ENCODE measurements at regions not wholly inside any gene's neighbourhood (a gene's known extent, or its start where the extent isn't known, plus 50 kb on each side); places are given as distances from the start of the nearest gene placed in this dataset.

GRCh38 chr15:29589416-29589815 lies 232.9 kb downstream of the TJP1 start:
- no peak overlapping the region for H3K27ac Mint-ChIP-seq
- H3K27me3 Mint-ChIP-seq: peaks cover 3% of the 10 kb centered on the region
- no peaks in the 10 kb centered on the region for H3K4me1 Mint-ChIP-seq
- no peaks in the 10 kb centered on the region for H3K9me3 Mint-ChIP-seq
- no peak overlapping the region for H3K4me3 Mint-ChIP-seq
- no peaks in the 10 kb centered on the region for H3K36me3 Mint-ChIP-seq (ENCODE audit: low read depth)
- ATAC-seq: no peak
- DNase-seq: no peak

GRCh38 chr15:29573197-29573838 lies 248.9 kb downstream of the TJP1 start:
- peaks cover 4% of the 10 kb centered on the region for H3K4me1 Mint-ChIP-seq
- peaks cover 52% of the 10 kb centered on the region for H3K27me3 Mint-ChIP-seq
- no peak for ATAC-seq
- DNase-seq: no peak
- no peak overlapping the region for H3K27ac Mint-ChIP-seq
- H3K36me3 Mint-ChIP-seq (ENCODE audit: low read depth): peaks cover 1% of the 10 kb centered on the region
- no peak overlapping the region for H3K4me3 Mint-ChIP-seq
- H3K9me3 Mint-ChIP-seq: no peaks in the 10 kb centered on the region

- H3K27ac Mint-ChIP-seq: no peak overlapping the region
- peaks cover 4% of the 10 kb centered on the region for H3K4me1 Mint-ChIP-seq
- peaks cover 63% of the 10 kb centered on the region for H3K27me3 Mint-ChIP-seq
- ATAC-seq (no peak), DNase-seq (no peak)
- H3K9me3 Mint-ChIP-seq: no peaks in the 10 kb centered on the region
- H3K4me3 Mint-ChIP-seq: peak overlapping the region; percentile 42
- peaks cover 1% of the 10 kb centered on the region for H3K36me3 Mint-ChIP-seq (ENCODE audit: low read depth)
These were observed 250.4 kb downstream of the TJP1 start for GRCh38 chr15:29571792-29572431.

GRCh38 chr15:29570948-29571791 lies 251.1 kb downstream of the TJP1 start:
- peak overlapping the region; percentile 42 for H3K4me3 Mint-ChIP-seq
- H3K36me3 Mint-ChIP-seq (ENCODE audit: low read depth): peaks cover 1% of the 10 kb centered on the region
- H3K27me3 Mint-ChIP-seq: peaks cover 65% of the 10 kb centered on the region
- no peak overlapping the region for H3K27ac Mint-ChIP-seq
- no peaks in the 10 kb centered on the region for H3K9me3 Mint-ChIP-seq
- peak; percentile 15 for DNase-seq
- ATAC-seq: peak; percentile 28
- H3K4me1 Mint-ChIP-seq: peaks cover 4% of the 10 kb centered on the region

GRCh38 chr15:29570121-29570947 lies 251.9 kb downstream of the TJP1 start:
- DNase-seq: no peak
- no peak for ATAC-seq
- H3K27ac Mint-ChIP-seq: no peak overlapping the region

GRCh38 chr15:29569533-29570092 lies 252.7 kb downstream of the TJP1 start:
- H3K4me3 Mint-ChIP-seq: peak overlapping the region; percentile 24
- no peak overlapping the region for H3K27ac Mint-ChIP-seq
- peaks cover 1% of the 10 kb centered on the region for H3K36me3 Mint-ChIP-seq (ENCODE audit: low read depth)
- peaks cover 59% of the 10 kb centered on the region for H3K27me3 Mint-ChIP-seq
- DNase-seq: no peak
- H3K9me3 Mint-ChIP-seq: no peaks in the 10 kb centered on the region
- ATAC-seq: no peak
- peaks cover 4% of the 10 kb centered on the region for H3K4me1 Mint-ChIP-seq

More at GRCh38 chr15:29570121-29570947, 251.9 kb downstream of the TJP1 start:
- peaks cover 4% of the 10 kb centered on the region for H3K4me1 Mint-ChIP-seq
- peaks cover 64% of the 10 kb centered on the region for H3K27me3 Mint-ChIP-seq
- peaks cover 1% of the 10 kb centered on the region for H3K36me3 Mint-ChIP-seq (ENCODE audit: low read depth)
- no peaks in the 10 kb centered on the region for H3K9me3 Mint-ChIP-seq
- H3K4me3 Mint-ChIP-seq: no peak overlapping the region

- H3K9me3 Mint-ChIP-seq: no peaks in the 10 kb centered on the region
These were observed 253.3 kb downstream of the TJP1 start for GRCh38 chr15:29568840-29569532.

GRCh38 chr15:29567336-29567735 lies 254.9 kb downstream of the TJP1 start:
- ATAC-seq (no peak), DNase-seq (no peak)
- Mint-ChIP-seq H3K9me3 (no peaks in the 10 kb centered on the region), H3K27ac (no peak overlapping the region), H3K4me3 (no peak overlapping the region), H3K27me3 (peaks cover 39% of the 10 kb centered on the region), H3K4me1 (peaks cover 4% of the 10 kb centered on the region), H3K36me3 (ENCODE audit: low read depth) (no peaks in the 10 kb centered on the region)

More at GRCh38 chr15:29568840-29569532, 253.3 kb downstream of the TJP1 start:
- Mint-ChIP-seq H3K4me3 (no peak overlapping the region), H3K36me3 (ENCODE audit: low read depth) (peaks cover 1% of the 10 kb centered on the region), H3K4me1 (peaks cover 4% of the 10 kb centered on the region), H3K27ac (no peak overlapping the region), H3K27me3 (peaks cover 54% of the 10 kb centered on the region)
- no peak for DNase-seq
- no peak for ATAC-seq

- H3K4me3 Mint-ChIP-seq: no peak overlapping the region
- no peak overlapping the region for H3K27ac Mint-ChIP-seq
- peaks cover 35% of the 10 kb centered on the region for H3K27me3 Mint-ChIP-seq
- peaks cover 4% of the 10 kb centered on the region for H3K4me1 Mint-ChIP-seq
- H3K36me3 Mint-ChIP-seq (ENCODE audit: low read depth): no peaks in the 10 kb centered on the region
- no peaks in the 10 kb centered on the region for H3K9me3 Mint-ChIP-seq
- ATAC-seq (no peak), DNase-seq (no peak)
These were observed 255.4 kb downstream of the TJP1 start for GRCh38 chr15:29566914-29567313.

GRCh38 chr15:29563112-29563511 lies 259.2 kb downstream of the TJP1 start:
- Mint-ChIP-seq H3K9me3 (no peaks in the 10 kb centered on the region), H3K36me3 (ENCODE audit: low read depth) (no peaks in the 10 kb centered on the region), H3K27me3 (peaks cover 20% of the 10 kb centered on the region), H3K27ac (no peak overlapping the region), H3K4me3 (no peak overlapping the region), H3K4me1 (no peaks in the 10 kb centered on the region)
- ATAC-seq (no peak), DNase-seq (no peak)

- DNase-seq: no peak
- ATAC-seq: no peak
- Mint-ChIP-seq H3K27ac (no peak overlapping the region), H3K4me3 (no peak overlapping the region), H3K36me3 (ENCODE audit: low read depth) (no peaks in the 10 kb centered on the region), H3K27me3 (peaks cover 12% of the 10 kb centered on the region), H3K9me3 (no peaks in the 10 kb centered on the region), H3K4me1 (no peaks in the 10 kb centered on the region)
These were observed 261.4 kb downstream of the TJP1 start for GRCh38 chr15:29560896-29561295.

GRCh38 chr15:29558261-29558660 lies 264.0 kb downstream of the TJP1 start:
- DNase-seq: no peak
- Mint-ChIP-seq H3K4me1 (no peaks in the 10 kb centered on the region), H3K27me3 (peaks cover 12% of the 10 kb centered on the region)

GRCh38 chr15:29557171-29557570 lies 265.1 kb downstream of the TJP1 start:
- DNase-seq: no peak
- no peaks in the 10 kb centered on the region for H3K36me3 Mint-ChIP-seq (ENCODE audit: low read depth)
- H3K4me1 Mint-ChIP-seq: no peaks in the 10 kb centered on the region
- no peak overlapping the region for H3K27ac Mint-ChIP-seq
- H3K4me3 Mint-ChIP-seq: no peak overlapping the region
- ATAC-seq: no peak
- peaks cover 13% of the 10 kb centered on the region for H3K27me3 Mint-ChIP-seq
- H3K9me3 Mint-ChIP-seq: no peaks in the 10 kb centered on the region

More at GRCh38 chr15:29558261-29558660, 264.0 kb downstream of the TJP1 start:
- no peaks in the 10 kb centered on the region for H3K9me3 Mint-ChIP-seq
- H3K36me3 Mint-ChIP-seq (ENCODE audit: low read depth): no peaks in the 10 kb centered on the region
- no peak overlapping the region for H3K27ac Mint-ChIP-seq
- no peak for ATAC-seq
- no peak overlapping the region for H3K4me3 Mint-ChIP-seq

All from activated naive CD8-positive, alpha-beta T cell treated with anti-CD3 and anti-CD28 coated beads, Interleukin-2, amount 50 U/mL, for 24 hours (primary cell).